A673 (cell line): ENCODE measurements at regions not wholly inside any gene's neighbourhood (a gene's known extent, or its start where the extent isn't known, plus 50 kb on each side); places are given as distances from the start of the nearest gene placed in this dataset.

Source experiments
- CTCF ChIP-seq: fragments of 300-800, 200-600 bp; sonication (generic); conservative IDR thresholded peaks from 2 replicates; pipeline ENCODE4 v1.5.1; 2017; ENCODE audit warnings: low read depth, mild to moderate bottlenecking, antibody characterized with exemption, low read length, moderate library complexity, mixed read lengths
- EZH2 ChIP-seq: fragments of 200-600 bp; sonication (generic); IDR thresholded peaks from 2 replicates; pipeline ENCODE4 v1.6.1; 2017; ENCODE audit warnings: borderline replicate concordance, low read depth, mild to moderate bottlenecking, mixed read lengths, antibody characterized with exemption, low read length; ENCODE audit not compliant: poor library complexity, severe bottlenecking

- TF ChIP-seq CTCF, result no peak
- TF ChIP-seq EZH2, result no peak
These were observed 180.7 kb downstream of the EVX1 start for GRCh38 chr7:27423290-27423689.
